Loucy (cell line): ENCODE measurements at regions not wholly inside any gene's neighbourhood (a gene's known extent, or its start where the extent isn't known, plus 50 kb on each side); places are given as distances from the start of the nearest gene placed in this dataset.

ENCODE experiments used
- H2AFZ ChIP-seq: fragments of 200-600 bp; sonication (generic); 2 replicates; pipeline ENCODE4 v1.6.0; 2016; ENCODE audit warnings: antibody characterized with exemption, mild to moderate bottlenecking, low read length, moderate library complexity
- H3F3A ChIP-seq: fragments of 200-600 bp; 2 replicates; pipeline ENCODE4 v1.6.0; 2016; ENCODE audit warnings: antibody characterized with exemption, low read depth, mild to moderate bottlenecking
- H3K27me3 ChIP-seq: fragments of 200-600 bp; sonication (generic); 2 replicates; pipeline ENCODE4 v1.6.1; 2014; ENCODE audit warnings: low read length, mild to moderate bottlenecking; ENCODE audit not compliant: insufficient read depth, poor library complexity, severe bottlenecking
- H3K36me3 ChIP-seq: fragments of 200-600 bp; sonication (generic); 2 replicates; pipeline ENCODE4 v1.6.1; 2016; ENCODE audit warnings: low read length; ENCODE audit not compliant: insufficient read depth
- H3K4me1 ChIP-seq: fragments of 200-600 bp; sonication (generic); 2 replicates; pipeline ENCODE4 v1.5.1; 2014; ENCODE audit warnings: low read length, mild to moderate bottlenecking; ENCODE audit not compliant: insufficient read depth, poor library complexity, severe bottlenecking
- H3K4me2 ChIP-seq: fragments of 200-600 bp; sonication (generic); 2 replicates; pipeline ENCODE4 v1.6.0; 2014; ENCODE audit warnings: antibody characterized with exemption, low read length, low read depth, mild to moderate bottlenecking; ENCODE audit not compliant: poor library complexity, severe bottlenecking
- H3K4me3 ChIP-seq: fragments of 200-600 bp; sonication (generic); 2 replicates; pipeline ENCODE4 v1.5.1; 2014; ENCODE audit warnings: low read length, mild to moderate bottlenecking, mixed read lengths; ENCODE audit not compliant: poor library complexity, severe bottlenecking
- H3K79me2 ChIP-seq: fragments of 200-600 bp; sonication (generic); 2 replicates; pipeline ENCODE4 v1.6.1; 2014; ENCODE audit warnings: low read length; ENCODE audit not compliant: insufficient read depth
- H3K9ac ChIP-seq: fragments of 200-600 bp; sonication (generic); 2 replicates; pipeline ENCODE4 v1.6.0; 2014; ENCODE audit warnings: mild to moderate bottlenecking, low read depth, low read length, moderate library complexity; ENCODE audit not compliant: poor library complexity, severe bottlenecking
- H3K9me2 ChIP-seq: fragments of 200-600 bp; sonication (generic); replicated peaks from 2 replicates; pipeline ENCODE4 v1.6.1; 2016; ENCODE audit warnings: low read depth, low read length, mixed read lengths
- H3K9me3 ChIP-seq: fragments of 200-600 bp; sonication (generic); 2 replicates; pipeline ENCODE4 v1.6.1; 2014; ENCODE audit warnings: mild to moderate bottlenecking, antibody characterized with exemption, low read length, low read depth; ENCODE audit not compliant: insufficient read depth
- H4K20me1 ChIP-seq: fragments of 200-600 bp; sonication (generic); 2 replicates; pipeline ENCODE4 v1.6.0; 2014; ENCODE audit warnings: antibody characterized with exemption, low read length, mild to moderate bottlenecking; ENCODE audit not compliant: insufficient read depth, poor library complexity, severe bottlenecking
- EZH2phosphoT487 ChIP-seq: fragments of 200-600 bp; IDR thresholded peaks from 2 replicates; pipeline ENCODE4 v1.6.1; 2018; ENCODE audit warnings: antibody characterized with exemption, mild to moderate bottlenecking, moderate library complexity, borderline replicate concordance
- TF ChIP-seq, protein P1 (sequence below): fragments of 200-600 bp; sonication (generic); conservative IDR thresholded peaks from 2 replicates; pipeline ENCODE4 v1.5.1; 2014; ENCODE audit warnings: mild to moderate bottlenecking, antibody characterized with exemption, low read length

DNA sequence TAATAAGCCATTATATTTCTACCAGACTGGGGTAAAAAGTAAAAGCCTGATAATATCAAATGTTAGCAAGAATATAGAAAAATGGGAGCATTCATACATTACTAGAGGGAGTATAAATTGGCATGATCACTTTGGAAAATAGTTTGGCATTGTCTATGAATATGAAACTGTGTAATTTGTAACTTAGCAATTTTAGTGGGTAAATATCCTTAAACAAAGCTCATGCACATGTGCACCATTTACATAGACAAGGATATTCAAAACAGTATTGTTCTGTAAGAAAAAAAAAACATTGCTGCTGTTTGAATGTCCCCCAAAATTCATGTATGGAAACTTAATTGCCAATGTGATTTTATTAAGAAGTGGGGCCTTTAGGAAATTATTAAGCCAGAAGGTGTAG, 166.4 kb upstream of the SLC27A6 start:
- Histone ChIP-seq H3K9me2 (no peaks in the 10 kb centered on the region), H3F3A (no peaks in the 10 kb centered on the region), H3K9ac (no peak overlapping the region), H3K4me3 (no peak overlapping the region), H4K20me1 (no peaks in the 10 kb centered on the region), H3K79me2 (no peaks in the 10 kb centered on the region), H3K9me3 (no peaks in the 10 kb centered on the region), H3K27me3 (no peaks in the 10 kb centered on the region), H2AFZ (no peak overlapping the region), H3K4me1 (no peaks in the 10 kb centered on the region), H3K36me3 (no peaks in the 10 kb centered on the region), H3K4me2 (no peak overlapping the region)
- no peak for TF ChIP-seq EZH2phosphoT487
- TF ChIP-seq, protein P1, sequence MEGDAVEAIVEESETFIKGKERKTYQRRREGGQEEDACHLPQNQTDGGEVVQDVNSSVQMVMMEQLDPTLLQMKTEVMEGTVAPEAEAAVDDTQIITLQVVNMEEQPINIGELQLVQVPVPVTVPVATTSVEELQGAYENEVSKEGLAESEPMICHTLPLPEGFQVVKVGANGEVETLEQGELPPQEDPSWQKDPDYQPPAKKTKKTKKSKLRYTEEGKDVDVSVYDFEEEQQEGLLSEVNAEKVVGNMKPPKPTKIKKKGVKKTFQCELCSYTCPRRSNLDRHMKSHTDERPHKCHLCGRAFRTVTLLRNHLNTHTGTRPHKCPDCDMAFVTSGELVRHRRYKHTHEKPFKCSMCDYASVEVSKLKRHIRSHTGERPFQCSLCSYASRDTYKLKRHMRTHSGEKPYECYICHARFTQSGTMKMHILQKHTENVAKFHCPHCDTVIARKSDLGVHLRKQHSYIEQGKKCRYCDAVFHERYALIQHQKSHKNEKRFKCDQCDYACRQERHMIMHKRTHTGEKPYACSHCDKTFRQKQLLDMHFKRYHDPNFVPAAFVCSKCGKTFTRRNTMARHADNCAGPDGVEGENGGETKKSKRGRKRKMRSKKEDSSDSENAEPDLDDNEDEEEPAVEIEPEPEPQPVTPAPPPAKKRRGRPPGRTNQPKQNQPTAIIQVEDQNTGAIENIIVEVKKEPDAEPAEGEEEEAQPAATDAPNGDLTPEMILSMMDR: no peak

DNA sequence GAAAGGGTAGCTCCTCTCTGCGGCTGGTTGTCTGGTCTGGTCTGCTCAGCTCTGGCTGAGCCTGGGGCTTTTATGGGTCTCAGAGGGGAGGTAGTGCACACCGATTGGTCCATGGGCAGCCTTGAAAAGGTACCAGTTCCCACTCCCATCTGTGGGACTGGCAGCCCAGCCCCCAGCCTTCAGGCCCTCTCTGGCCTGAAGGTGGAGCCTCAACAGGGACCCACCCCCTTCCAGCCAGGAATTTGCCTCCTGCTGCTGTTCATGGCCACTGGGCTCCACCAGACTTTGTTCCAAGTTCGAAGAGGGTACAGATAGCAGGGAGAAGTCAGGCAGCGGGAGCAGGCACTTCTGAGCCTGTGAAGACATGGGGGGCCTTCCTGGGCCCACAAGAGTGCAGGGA, 165.3 kb upstream of the SLC27A6 start:
- TF ChIP-seq EZH2phosphoT487: no peak
- TF ChIP-seq, protein P1: no peak
- H3K9ac ChIP-seq: no peak overlapping the region
- no peaks in the 10 kb centered on the region for H3K79me2 ChIP-seq
- H2AFZ ChIP-seq: no peak overlapping the region
- no peak overlapping the region for H3K4me2 ChIP-seq
- no peaks in the 10 kb centered on the region for H3F3A ChIP-seq
- no peaks in the 10 kb centered on the region for H4K20me1 ChIP-seq
- H3K36me3 ChIP-seq: no peaks in the 10 kb centered on the region
- no peaks in the 10 kb centered on the region for H3K27me3 ChIP-seq
- H3K9me2 ChIP-seq: no peaks in the 10 kb centered on the region
- no peaks in the 10 kb centered on the region for H3K4me1 ChIP-seq
- no peak overlapping the region for H3K4me3 ChIP-seq
- no peaks in the 10 kb centered on the region for H3K9me3 ChIP-seq

DNA sequence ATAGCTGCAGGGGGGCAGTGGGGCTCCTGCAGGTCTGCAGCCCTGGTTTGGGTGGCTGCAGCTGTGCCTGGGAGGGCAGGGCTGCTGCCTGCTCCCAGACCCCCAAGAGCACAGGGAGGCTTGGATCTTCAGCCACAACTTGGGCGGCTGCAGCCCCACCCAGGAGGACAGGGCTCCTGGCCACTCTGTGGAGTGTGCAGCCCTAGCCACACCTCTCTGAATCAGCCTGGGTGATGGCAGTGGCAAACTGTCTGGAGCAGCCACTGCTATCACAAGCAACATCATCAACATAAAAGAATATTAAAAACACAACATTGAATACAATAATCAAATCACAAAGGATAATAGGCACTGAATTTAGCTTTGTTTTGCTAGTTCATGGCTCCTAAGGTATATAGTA, 164.9 kb upstream of the SLC27A6 start:
- no peak overlapping the region for H3K4me3 ChIP-seq
- H3K9ac ChIP-seq: no peak overlapping the region
- no peaks in the 10 kb centered on the region for H4K20me1 ChIP-seq
- TF ChIP-seq, protein P1: no peak
- no peak for TF ChIP-seq EZH2phosphoT487
- no peak overlapping the region for H2AFZ ChIP-seq
- H3K9me2 ChIP-seq: no peaks in the 10 kb centered on the region
- H3K4me1 ChIP-seq: no peaks in the 10 kb centered on the region
- H3K36me3 ChIP-seq: no peaks in the 10 kb centered on the region
- H3K27me3 ChIP-seq: no peaks in the 10 kb centered on the region
- no peaks in the 10 kb centered on the region for H3F3A ChIP-seq
- H3K4me2 ChIP-seq: no peak overlapping the region
- no peaks in the 10 kb centered on the region for H3K79me2 ChIP-seq
- no peaks in the 10 kb centered on the region for H3K9me3 ChIP-seq
